MM.1S (cell line): ENCODE measurements at regions not wholly inside any gene's neighbourhood (a gene's known extent, or its start where the extent isn't known, plus 50 kb on each side); places are given as distances from the start of the nearest gene placed in this dataset.

ENCODE experiments used
- EZH2 ChIP-seq: fragments of 300-600 bp; sonication (generic); optimal IDR thresholded peaks from 2 replicates; pipeline ENCODE3; 2017; ENCODE audit warnings: low read depth, mild to moderate bottlenecking, antibody characterized with exemption, low read length, mixed read lengths
- EZH2phosphoT487 ChIP-seq: fragments of 300-600 bp; sonication (generic); IDR thresholded peaks from 2 replicates; pipeline ENCODE4 v1.6.1; 2018; ENCODE audit warnings: antibody characterized with exemption, low read length
- TF ChIP-seq, protein P1 (sequence below): fragments of 300-600 bp; sonication (generic); IDR thresholded peaks from 2 replicates; pipeline ENCODE4 v1.5.1; 2016; ENCODE audit warnings: antibody characterized with exemption, low read length, mixed read lengths

DNA sequence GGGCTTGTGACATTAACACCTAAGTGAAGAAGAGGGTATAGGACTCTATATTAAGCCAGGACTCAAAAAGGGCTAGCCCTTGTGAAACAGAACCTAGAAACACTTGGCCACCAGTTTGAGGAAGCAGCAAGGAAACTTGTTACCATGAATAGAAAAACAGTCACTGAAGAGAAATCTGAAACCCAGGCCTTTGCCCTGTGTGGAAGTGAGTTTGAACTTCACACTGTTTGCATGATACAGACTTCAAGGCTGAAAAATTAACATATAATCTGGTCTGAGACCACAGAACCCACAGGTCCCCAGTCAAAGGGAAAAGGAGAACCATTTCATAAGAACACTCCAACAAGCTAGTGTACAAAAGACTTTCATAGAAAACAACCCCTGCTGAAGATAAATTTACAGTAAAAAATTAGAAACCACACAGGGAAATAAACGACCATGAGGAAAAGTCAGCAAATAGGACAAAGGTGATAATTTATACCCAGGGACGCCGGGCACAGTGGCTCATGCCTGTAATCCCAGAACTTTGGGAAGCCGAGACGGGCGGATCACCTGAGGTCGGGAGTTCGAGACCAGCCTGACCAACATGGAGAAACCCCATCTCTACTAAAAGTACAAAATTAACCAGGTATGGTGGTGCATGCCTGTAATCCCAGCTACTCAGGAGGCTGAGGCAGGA lies 76.1 kb downstream of the SKIDA1 start:
- TF ChIP-seq, protein P1, sequence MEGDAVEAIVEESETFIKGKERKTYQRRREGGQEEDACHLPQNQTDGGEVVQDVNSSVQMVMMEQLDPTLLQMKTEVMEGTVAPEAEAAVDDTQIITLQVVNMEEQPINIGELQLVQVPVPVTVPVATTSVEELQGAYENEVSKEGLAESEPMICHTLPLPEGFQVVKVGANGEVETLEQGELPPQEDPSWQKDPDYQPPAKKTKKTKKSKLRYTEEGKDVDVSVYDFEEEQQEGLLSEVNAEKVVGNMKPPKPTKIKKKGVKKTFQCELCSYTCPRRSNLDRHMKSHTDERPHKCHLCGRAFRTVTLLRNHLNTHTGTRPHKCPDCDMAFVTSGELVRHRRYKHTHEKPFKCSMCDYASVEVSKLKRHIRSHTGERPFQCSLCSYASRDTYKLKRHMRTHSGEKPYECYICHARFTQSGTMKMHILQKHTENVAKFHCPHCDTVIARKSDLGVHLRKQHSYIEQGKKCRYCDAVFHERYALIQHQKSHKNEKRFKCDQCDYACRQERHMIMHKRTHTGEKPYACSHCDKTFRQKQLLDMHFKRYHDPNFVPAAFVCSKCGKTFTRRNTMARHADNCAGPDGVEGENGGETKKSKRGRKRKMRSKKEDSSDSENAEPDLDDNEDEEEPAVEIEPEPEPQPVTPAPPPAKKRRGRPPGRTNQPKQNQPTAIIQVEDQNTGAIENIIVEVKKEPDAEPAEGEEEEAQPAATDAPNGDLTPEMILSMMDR = no peak
- TF ChIP-seq EZH2 (no peak), EZH2phosphoT487 (no peak)
